ENCODE measurements at regions not wholly inside any gene's neighbourhood (a gene's known extent, or its start where the extent isn't known, plus 50 kb on each side); places are given as distances from the start of the nearest gene placed in this dataset.

- H3K27ac ChIP-seq (ENCODE audit: low read length) = no peak overlapping the region
- intact Hi-C loops (cut with micrococcal nuclease; ENCODE audit: unreplicated experiment) (no loop called here), in situ Hi-C loops (cut with HindIII; ENCODE audit: low pct_unique_long_range_greater_than_20kb, low sequenced_read_pairs) (no loop called here)
- H3K9me3 ChIP-seq (ENCODE audit: control insufficient read depth, insufficient read depth, low read depth, low read length) = no peaks in the 10 kb centered on the region
- TF ChIP-seq TCF7L2 (IDR thresholded peaks at IDR 0.05; ENCODE audit: low read depth, low read length) = no peak
- TF ChIP-seq CTCF (IDR thresholded peaks at IDR 0.05) = no peak
- TF ChIP-seq POLR2AphosphoS5 (IDR thresholded peaks at IDR 0.05; ENCODE audit: low read depth, low read length) = no peak
- no peak for TF ChIP-seq REST (IDR thresholded peaks at IDR 0.05; ENCODE audit: insufficient read depth in 1 of 2, low read depth in 2 of 2, low read length in 1 of 2)
- TF ChIP-seq SIN3A (IDR thresholded peaks at IDR 0.05; ENCODE audit: borderline replicate concordance, insufficient read depth, low read depth, low read length) = no peak
- no peaks in the 10 kb centered on the region for H3K4me1 ChIP-seq (ENCODE audit: control insufficient read depth, insufficient read depth, low read length)
- H3K36me3 ChIP-seq (ENCODE audit: control insufficient read depth, insufficient read depth, low read length) = no peaks in the 10 kb centered on the region
- no peaks in the 10 kb centered on the region for H3K27me3 ChIP-seq (ENCODE audit: control insufficient read depth, insufficient read depth, low read length)
- ChIA-PET POLR2A (no interaction called here), CTCF (no interaction called here)
- H3K4me3 ChIP-seq (ENCODE audit: low read depth in 2 of 2, low read length in 2 of 2) = no peak overlapping the region; a peak in 1 of 4 replicates
- ATAC-seq = no peak; the same call in 1 of the 2 replicates
- BruUV-seq (replicated peaks) = no TSS peak
- no peak for DNase-seq (ENCODE audit: low read depth, low spot score)
Observed at GRCh38 chr9:16207161-16207560, 654.3 kb downstream of the CCDC171 start.

GRCh38 chr9:16210440-16210839 is 657.6 kb downstream of the CCDC171 start:
- Histone ChIP-seq H3K4me1 (ENCODE audit: control insufficient read depth, insufficient read depth, low read length) (no peaks in the 10 kb centered on the region), H3K27me3 (ENCODE audit: control insufficient read depth, insufficient read depth, low read length) (no peaks in the 10 kb centered on the region), H3K27ac (ENCODE audit: low read length) (no peak overlapping the region), H3K4me3 (ENCODE audit: low read depth in 2 of 2, low read length in 2 of 2) (no peak overlapping the region), H3K36me3 (ENCODE audit: control insufficient read depth, insufficient read depth, low read length) (no peaks in the 10 kb centered on the region), H3K9me3 (ENCODE audit: control insufficient read depth, insufficient read depth, low read depth, low read length) (no peaks in the 10 kb centered on the region)
- in situ Hi-C loops (cut with HindIII; ENCODE audit: low pct_unique_long_range_greater_than_20kb, low sequenced_read_pairs) (no loop called here), intact Hi-C loops (cut with micrococcal nuclease; ENCODE audit: unreplicated experiment) (no loop called here)
- no peak for DNase-seq (ENCODE audit: low read depth, low spot score)
- no TSS peak for BruUV-seq (replicated peaks)
- ChIA-PET CTCF (no interaction called here), POLR2A (no interaction called here)
- TF ChIP-seq SIN3A (IDR thresholded peaks at IDR 0.05; ENCODE audit: borderline replicate concordance, insufficient read depth, low read depth, low read length) (no peak), REST (IDR thresholded peaks at IDR 0.05; ENCODE audit: insufficient read depth in 1 of 2, low read depth in 2 of 2, low read length in 1 of 2) (no peak), POLR2AphosphoS5 (IDR thresholded peaks at IDR 0.05; ENCODE audit: low read depth, low read length) (no peak), CTCF (IDR thresholded peaks at IDR 0.05) (no peak), TCF7L2 (IDR thresholded peaks at IDR 0.05; ENCODE audit: low read depth, low read length) (no peak)
- no peak for ATAC-seq
